GM12891 (cell line): ENCODE measurements at regions not wholly inside any gene's neighbourhood (a gene's known extent, or its start where the extent isn't known, plus 50 kb on each side); places are given as distances from the start of the nearest gene placed in this dataset.

Source experiments
- POLR2AphosphoS5 ChIP-seq: IDR thresholded peaks from 2 replicates; pipeline ENCODE4 v1.6.1; 2011; ENCODE audit warnings: low read depth, low read length, control low read depth
- TAF1 ChIP-seq: IDR thresholded peaks from 2 replicates; pipeline ENCODE4 v1.6.1; 2011; ENCODE audit warnings: low read depth, low read length, control low read depth

- no peak for TF ChIP-seq TAF1
- no peak for TF ChIP-seq POLR2AphosphoS5
These were observed 584.7 kb upstream of the SEMA3D start for GRCh38 chr7:85771516-85771915.
